Natural killer cell (primary cell): ENCODE measurements at regions not wholly inside any gene's neighbourhood (a gene's known extent, or its start where the extent isn't known, plus 50 kb on each side); places are given as distances from the start of the nearest gene placed in this dataset.

Experiments
- ATAC-seq, 3 donors: fragments of 150-1000 bp in 2 of 3; fragments of 200-7000 bp in 1 of 3; cut with Tn5 transposase; 1 replicate in 1 of 3; 2 replicates in 2 of 3; pipeline ENCODE4 v1.10.0; 2021; ENCODE audit warnings: mild to moderate bottlenecking in 2 of 3, moderate library complexity in 2 of 3
- DNase-seq, 2 donors: peaks; one replicate each; pipeline versions ENCODE4 v3.0.0 to v3.0.0-alpha.2; 2013 to 2021; ENCODE audit warnings: mixed read lengths in 1 of 2
- H3K27ac ChIP-seq: one replicate; pipeline ENCODE4 v1.5.1; 2013; ENCODE audit warnings: mild to moderate bottlenecking, low read length
- H3K27me3 ChIP-seq: one replicate; pipeline ENCODE4 v1.6.1; 2013; ENCODE audit warnings: low read length; ENCODE audit not compliant: control insufficient read depth, insufficient read depth
- H3K36me3 ChIP-seq: one replicate; pipeline ENCODE4 v1.6.1; 2013; ENCODE audit warnings: low read length; ENCODE audit not compliant: control insufficient read depth, insufficient read depth
- H3K4me1 ChIP-seq: one replicate; pipeline ENCODE4 v1.6.1; 2013; ENCODE audit warnings: low read length; ENCODE audit not compliant: control insufficient read depth, insufficient read depth
- H3K4me3 ChIP-seq: one replicate; pipeline ENCODE4 v1.5.1; 2013; ENCODE audit warnings: low read length
- H3K9me3 ChIP-seq: one replicate; pipeline ENCODE4 v1.6.1; 2013; ENCODE audit warnings: low read length; ENCODE audit not compliant: control insufficient read depth, insufficient read depth
- H3K27ac Mint-ChIP-seq, 2 donors: one replicate each; pipeline ENCODE4 v1.8.0; 2022; ENCODE audit warnings: mild to moderate bottlenecking in 2 of 2, mixed read lengths in 2 of 2, moderate library complexity in 1 of 2
- H3K27me3 Mint-ChIP-seq, 2 donors: one replicate each; pipeline ENCODE4 v1.8.0; 2022; ENCODE audit warnings: low read depth in 2 of 2, mixed read lengths in 2 of 2
- H3K36me3 Mint-ChIP-seq: one replicate; pipeline ENCODE4 v1.8.0; 2022; ENCODE audit warnings: mixed read lengths
- H3K4me1 Mint-ChIP-seq, 2 donors: one replicate each; pipeline ENCODE4 v1.8.0; 2022; ENCODE audit warnings: mixed read lengths in 2 of 2
- H3K4me3 Mint-ChIP-seq: one replicate; pipeline ENCODE4 v1.8.0; 2022; ENCODE audit warnings: mild to moderate bottlenecking, moderate library complexity, mixed read lengths
- H3K9me3 Mint-ChIP-seq, 2 donors: one replicate each; pipeline ENCODE4 v1.8.0; 2022; ENCODE audit warnings: mixed read lengths in 2 of 2
- WGBS: methylation state at CpG from one replicate; pipeline ENCODE4 v1.1.7; 2013; ENCODE audit warnings: missing lambda C conversion rate; ENCODE audit not compliant: insufficient coverage; 5-methylcytosine and 5-hydroxymethylcytosine counted together
- intact Hi-C: fragments of 100-400 bp; cut with micrococcal nuclease; formaldehyde crosslinking; loops from one replicate; pipeline ENCODE4 v1.14.2; 2022
- TF ChIP-seq, protein P1 (sequence below): fragments of 200-600 bp; IDR thresholded peaks from one replicate; pipeline ENCODE4 v1.8.0; 2022; ENCODE audit warnings: antibody characterized with exemption

DNA sequence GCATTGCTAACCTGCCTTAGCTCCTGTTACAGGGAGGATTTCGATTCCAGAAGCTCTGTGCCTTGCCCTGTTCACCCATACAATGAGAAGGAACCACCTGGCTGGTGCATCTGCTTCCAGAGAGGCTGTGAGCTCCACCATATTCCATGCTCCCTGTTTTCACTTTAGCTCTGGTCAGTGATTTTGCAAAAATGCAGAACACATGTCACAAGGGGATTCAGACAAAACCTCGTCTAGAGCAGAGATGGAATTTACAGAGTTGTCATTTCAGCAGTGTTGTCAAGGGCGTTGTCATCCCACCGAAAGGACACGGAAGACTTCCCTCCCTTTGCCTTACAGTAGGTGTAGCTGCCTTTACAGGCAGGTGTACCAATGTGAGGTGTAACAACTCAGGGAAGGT, 223.0 kb upstream of the ARID1B start:
- Mint-ChIP-seq H3K4me1 (no peaks in the 10 kb centered on the region), H3K27ac (no peak overlapping the region), H3K9me3 (no peaks in the 10 kb centered on the region), H3K4me3 (no peak overlapping the region), H3K27me3 (peaks cover 9 to 24% of the 10 kb centered on the region in 2 donors), H3K36me3 (no peaks in the 10 kb centered on the region)
- intact Hi-C loops, result no loop called here
- TF ChIP-seq, protein P1, sequence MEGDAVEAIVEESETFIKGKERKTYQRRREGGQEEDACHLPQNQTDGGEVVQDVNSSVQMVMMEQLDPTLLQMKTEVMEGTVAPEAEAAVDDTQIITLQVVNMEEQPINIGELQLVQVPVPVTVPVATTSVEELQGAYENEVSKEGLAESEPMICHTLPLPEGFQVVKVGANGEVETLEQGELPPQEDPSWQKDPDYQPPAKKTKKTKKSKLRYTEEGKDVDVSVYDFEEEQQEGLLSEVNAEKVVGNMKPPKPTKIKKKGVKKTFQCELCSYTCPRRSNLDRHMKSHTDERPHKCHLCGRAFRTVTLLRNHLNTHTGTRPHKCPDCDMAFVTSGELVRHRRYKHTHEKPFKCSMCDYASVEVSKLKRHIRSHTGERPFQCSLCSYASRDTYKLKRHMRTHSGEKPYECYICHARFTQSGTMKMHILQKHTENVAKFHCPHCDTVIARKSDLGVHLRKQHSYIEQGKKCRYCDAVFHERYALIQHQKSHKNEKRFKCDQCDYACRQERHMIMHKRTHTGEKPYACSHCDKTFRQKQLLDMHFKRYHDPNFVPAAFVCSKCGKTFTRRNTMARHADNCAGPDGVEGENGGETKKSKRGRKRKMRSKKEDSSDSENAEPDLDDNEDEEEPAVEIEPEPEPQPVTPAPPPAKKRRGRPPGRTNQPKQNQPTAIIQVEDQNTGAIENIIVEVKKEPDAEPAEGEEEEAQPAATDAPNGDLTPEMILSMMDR, result no peak
- H3K27me3 ChIP-seq, result no peaks in the 10 kb centered on the region
- ATAC-seq (no peak), DNase-seq (no peak)
- no peaks in the 10 kb centered on the region for H3K36me3 ChIP-seq
- WGBS, result 75% methylated on average over 5 of the region's 5 CpGs
- no peaks in the 10 kb centered on the region for H3K4me1 ChIP-seq
- H3K9me3 ChIP-seq, result no peaks in the 10 kb centered on the region
- no peak overlapping the region for H3K4me3 ChIP-seq
- H3K27ac ChIP-seq, result no peak overlapping the region

DNA sequence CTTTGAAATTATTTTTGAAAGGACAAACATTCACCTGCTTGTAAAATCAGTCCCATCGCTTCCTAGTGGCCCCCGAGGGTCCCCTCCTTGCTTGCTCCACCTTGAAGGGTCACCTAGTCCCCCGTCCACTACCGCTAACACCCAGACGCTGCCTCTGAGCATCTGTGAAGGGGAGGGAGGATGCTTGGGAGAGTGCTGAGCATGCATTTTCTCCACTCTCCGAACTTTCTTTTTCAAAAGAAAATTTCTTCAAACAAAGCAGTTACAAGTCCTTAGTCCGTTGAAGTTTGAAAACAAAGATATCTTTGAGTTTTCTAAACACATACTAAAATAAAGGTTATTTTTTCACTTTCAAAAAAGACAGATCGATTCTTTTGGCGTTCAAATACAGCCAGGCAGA, 224.3 kb upstream of the ARID1B start:
- Histone ChIP-seq H3K27me3 (no peaks in the 10 kb centered on the region), H3K9me3 (no peaks in the 10 kb centered on the region), H3K4me1 (no peaks in the 10 kb centered on the region), H3K27ac (no peak overlapping the region), H3K36me3 (no peaks in the 10 kb centered on the region), H3K4me3 (no peak overlapping the region)
- TF ChIP-seq, protein P1, result no peak
- intact Hi-C loops, result no loop called here
- Mint-ChIP-seq H3K4me1 (no peaks in the 10 kb centered on the region), H3K27ac (no peak overlapping the region), H3K4me3 (no peak overlapping the region), H3K36me3 (no peaks in the 10 kb centered on the region), H3K9me3 (no peaks in the 10 kb centered on the region), H3K27me3 (peaks cover 9 to 24% of the 10 kb centered on the region in 2 donors)
- ATAC-seq (no peak), DNase-seq (no peak)
- 94% methylated on average over 4 of the region's 9 CpGs for WGBS

DNA sequence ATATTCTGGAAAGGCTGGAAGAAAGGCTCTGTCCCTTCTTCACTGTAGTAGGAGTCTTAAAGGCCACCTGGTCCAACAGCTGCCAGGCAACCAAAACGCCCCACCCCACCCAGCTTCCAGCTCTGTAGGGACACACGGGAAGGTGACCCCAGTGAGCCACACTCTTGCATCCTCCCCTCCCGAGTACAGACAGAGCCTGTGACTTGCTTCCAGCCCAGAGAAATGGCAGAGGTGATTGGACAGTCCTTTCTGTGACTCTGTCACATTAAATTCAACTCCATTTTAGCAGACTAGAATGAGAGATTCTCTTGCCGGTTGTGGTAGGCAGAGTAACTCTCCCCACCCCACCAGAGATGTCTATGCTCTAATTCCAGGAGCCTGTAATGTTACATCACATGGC, 226.2 kb upstream of the ARID1B start:
- ATAC-seq (no peak), DNase-seq (no peak)
- WGBS, result 82% methylated on average over 4 of the region's 4 CpGs
- H3K27me3 ChIP-seq, result no peaks in the 10 kb centered on the region
- H3K36me3 Mint-ChIP-seq, result no peaks in the 10 kb centered on the region
- no peak overlapping the region for H3K27ac Mint-ChIP-seq
- H3K4me3 Mint-ChIP-seq, result no peak overlapping the region
- H3K9me3 ChIP-seq, result no peaks in the 10 kb centered on the region
- H3K9me3 Mint-ChIP-seq, result no peaks in the 10 kb centered on the region
- H3K27ac ChIP-seq, result no peak overlapping the region
- peaks cover 0 to 24% of the 10 kb centered on the region in 2 donors for H3K27me3 Mint-ChIP-seq
- no peaks in the 10 kb centered on the region for H3K36me3 ChIP-seq
- TF ChIP-seq, protein P1, result no peak
- intact Hi-C loops, result no loop called here
- H3K4me1 Mint-ChIP-seq, result no peaks in the 10 kb centered on the region
- no peaks in the 10 kb centered on the region for H3K4me1 ChIP-seq
- H3K4me3 ChIP-seq, result no peak overlapping the region

DNA sequence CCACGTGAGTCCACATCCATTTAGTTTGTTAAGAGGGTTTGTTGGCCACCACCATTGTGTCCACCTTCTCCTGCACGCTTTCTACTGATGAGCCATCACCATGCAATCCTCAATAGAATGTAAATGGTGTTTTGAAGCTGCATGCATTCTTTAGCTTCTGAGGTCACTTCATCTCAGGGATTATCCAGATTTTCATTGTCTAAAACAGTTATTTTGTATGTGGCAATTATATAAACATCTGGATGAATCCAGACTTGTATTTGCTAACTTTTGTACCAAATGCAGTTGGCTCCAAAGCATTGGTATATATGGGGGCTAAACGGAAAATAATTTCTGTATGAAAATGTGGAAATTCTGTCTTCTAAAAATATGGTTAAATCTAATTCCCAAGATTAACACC, 231.2 kb upstream of the ARID1B start:
- Histone ChIP-seq H3K4me3 (no peak overlapping the region), H3K27me3 (no peaks in the 10 kb centered on the region), H3K27ac (no peak overlapping the region), H3K9me3 (no peaks in the 10 kb centered on the region), H3K4me1 (no peaks in the 10 kb centered on the region), H3K36me3 (no peaks in the 10 kb centered on the region)
- TF ChIP-seq, protein P1, result no peak
- no peak for ATAC-seq
- H3K27ac Mint-ChIP-seq, result no peak overlapping the region
- WGBS, result 100% methylated on average over 1 of the region's 3 CpGs
- intact Hi-C loops, result no loop called here
- DNase-seq, result no peak
- no peaks in the 10 kb centered on the region for H3K9me3 Mint-ChIP-seq
- H3K4me3 Mint-ChIP-seq, result no peak overlapping the region
- H3K4me1 Mint-ChIP-seq, result no peaks in the 10 kb centered on the region
- no peaks in the 10 kb centered on the region for H3K36me3 Mint-ChIP-seq
- peaks cover 5 to 19% of the 10 kb centered on the region in 2 donors for H3K27me3 Mint-ChIP-seq
